ELR (cell line): ENCODE measurements at regions not wholly inside any gene's neighbourhood (a gene's known extent, or its start where the extent isn't known, plus 50 kb on each side); places are given as distances from the start of the nearest gene placed in this dataset.
A peak's percentile ranks its signal among the peaks of the same experiment; 100 is the strongest.

Experiments
- DNase-seq: peaks from one replicate; pipeline ENCODE4 v3.0.0-alpha.2; 2015; ENCODE audit warnings: low read depth

DNA sequence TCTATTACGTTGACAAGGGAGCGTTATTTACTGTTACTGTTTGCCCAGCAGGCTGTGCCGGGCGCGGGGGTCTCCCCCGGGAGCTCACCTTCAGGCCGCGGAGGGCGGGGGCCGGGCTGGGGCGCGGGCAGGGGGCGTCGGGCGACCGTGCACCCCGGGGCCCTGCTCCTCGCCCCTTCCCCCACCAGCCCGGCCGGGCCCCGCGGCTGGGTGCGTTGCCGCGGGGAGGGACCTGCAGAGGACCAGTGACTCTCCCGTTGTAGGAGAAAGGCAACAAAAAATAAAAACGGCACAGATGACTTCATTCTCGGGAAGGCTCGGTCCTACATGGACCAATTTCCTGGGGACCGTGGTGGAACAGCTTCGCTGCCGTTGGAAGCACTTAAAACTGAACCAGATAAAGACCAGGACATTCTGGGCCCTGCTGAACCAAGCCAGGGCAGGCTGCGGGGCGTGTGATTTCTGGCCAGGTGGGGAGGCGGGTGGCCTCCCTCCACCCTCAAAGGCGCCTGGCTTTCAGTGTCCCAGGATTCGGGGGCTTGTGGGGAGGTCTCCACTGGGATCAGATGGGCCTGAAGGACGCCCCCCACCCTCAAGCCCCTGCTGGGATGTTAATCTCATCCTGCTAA, 57.4 kb downstream of the IGLL1 start:
- peak; percentile 48 for DNase-seq

GRCh38 chr22:23521441-23522113, 58.5 kb downstream of the IGLL1 start:
- DNase-seq, result peak; percentile 95

GRCh38 chr22:23520863-23521440, 59.1 kb downstream of the IGLL1 start:
- DNase-seq, result peak; percentile 22

GRCh38 chr22:23519442-23520157, 60.5 kb downstream of the IGLL1 start:
- no peak for DNase-seq

DNA sequence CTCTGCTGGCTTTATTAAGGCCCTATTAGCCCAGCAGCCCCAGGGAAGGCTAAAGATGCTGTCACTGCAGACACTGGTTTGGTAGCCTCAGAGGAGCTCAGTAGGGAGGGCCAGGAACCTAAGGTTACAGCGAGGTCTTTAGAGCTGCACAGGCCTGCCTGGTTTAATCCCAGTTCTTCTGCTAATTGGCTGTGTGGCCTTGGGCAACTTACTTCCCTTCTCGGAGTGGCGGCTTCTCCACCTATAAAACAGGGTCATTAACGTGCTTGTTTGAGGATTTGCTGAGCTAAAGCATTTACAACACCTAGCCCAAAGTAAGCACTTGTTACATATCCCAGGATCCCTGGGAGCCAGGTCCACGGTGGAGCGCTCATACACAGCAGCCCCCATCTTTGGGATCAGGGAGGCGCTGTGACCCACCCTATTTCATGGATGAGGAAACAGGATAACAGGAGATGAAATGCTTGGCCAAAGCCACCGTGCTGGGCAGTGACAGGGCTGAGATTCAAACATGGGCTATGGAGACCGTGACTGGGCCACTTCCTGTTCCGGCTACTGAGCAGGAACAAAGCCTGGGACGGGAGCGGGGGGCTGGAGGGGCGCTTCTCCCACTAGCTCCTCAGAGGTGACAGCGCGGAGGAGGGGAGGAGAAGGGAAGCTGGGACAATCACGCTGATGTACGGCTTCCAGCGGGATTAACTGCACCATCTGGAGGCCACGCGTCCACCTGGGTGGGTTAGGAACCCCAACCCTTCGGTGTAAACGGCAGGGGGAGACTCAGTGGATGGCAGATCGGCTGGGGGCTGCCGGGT, 61.5 kb downstream of the IGLL1 start:
- no peak for DNase-seq

DNA sequence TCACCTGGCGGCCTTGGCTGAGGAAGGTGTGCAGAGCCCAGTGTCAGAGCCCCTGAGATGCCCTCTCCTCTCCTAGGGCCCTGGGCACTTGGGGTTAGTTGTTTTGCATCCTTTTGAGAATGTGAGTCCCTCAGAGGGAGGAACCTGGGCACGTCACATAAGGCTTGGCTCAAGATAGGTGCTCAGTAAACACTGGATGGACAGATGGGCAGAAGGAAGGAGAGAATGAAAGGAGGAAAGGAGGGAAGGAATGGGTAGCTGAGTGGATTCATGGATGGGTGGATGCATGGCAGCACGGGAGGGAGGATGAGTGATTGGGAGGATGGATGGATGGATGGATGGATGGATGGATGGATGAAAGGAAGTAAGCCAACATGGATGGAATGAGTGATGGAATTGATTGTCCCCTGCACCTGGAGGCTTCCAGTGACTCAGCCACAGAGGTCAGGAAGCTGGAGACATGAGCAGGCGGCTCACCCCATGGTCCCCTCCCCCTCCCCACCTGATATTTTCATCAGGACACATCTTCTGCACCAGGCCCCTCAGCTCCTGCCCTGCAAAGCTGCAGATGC, 62.2 kb downstream of the IGLL1 start:
- DNase-seq, result no peak

GRCh38 chr22:23516304-23516703, 63.8 kb downstream of the IGLL1 start:
- DNase-seq, result no peak

DNA sequence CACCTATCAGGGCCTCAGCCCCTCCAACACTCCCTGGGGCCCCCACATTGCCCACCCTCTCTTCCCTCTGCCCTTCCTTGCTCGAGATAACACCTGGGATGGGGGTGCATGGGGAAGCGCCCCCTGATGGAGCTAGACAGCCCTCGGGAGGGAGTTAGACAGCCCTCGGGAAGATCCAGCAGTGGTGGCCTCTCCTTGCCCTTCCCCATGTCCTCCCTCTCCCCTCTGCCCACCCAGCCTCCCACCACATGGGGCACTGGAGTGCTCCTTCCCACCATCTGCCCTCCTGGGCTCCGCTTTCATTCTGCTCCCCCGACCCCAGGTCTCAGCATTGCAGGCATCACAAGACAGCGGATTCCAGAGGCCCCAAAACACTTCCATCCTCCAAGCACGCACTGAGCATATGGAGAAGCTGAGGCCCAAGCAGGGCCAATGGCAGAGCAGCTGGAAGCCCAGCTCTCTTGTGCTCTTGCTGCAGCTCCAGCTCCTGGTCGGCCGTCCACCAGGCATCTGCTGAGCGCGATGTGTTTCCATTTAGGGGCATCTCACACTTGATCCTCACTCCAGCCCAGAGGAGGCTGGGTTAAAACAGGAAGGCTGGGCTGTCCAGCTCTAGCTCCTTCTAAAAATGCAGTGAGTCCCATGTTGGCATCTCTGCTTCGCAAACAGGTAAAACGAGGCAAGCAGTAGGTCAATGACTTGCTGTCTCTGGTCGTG, 65.6 kb downstream of the IGLL1 start:
- no peak for DNase-seq

DNA sequence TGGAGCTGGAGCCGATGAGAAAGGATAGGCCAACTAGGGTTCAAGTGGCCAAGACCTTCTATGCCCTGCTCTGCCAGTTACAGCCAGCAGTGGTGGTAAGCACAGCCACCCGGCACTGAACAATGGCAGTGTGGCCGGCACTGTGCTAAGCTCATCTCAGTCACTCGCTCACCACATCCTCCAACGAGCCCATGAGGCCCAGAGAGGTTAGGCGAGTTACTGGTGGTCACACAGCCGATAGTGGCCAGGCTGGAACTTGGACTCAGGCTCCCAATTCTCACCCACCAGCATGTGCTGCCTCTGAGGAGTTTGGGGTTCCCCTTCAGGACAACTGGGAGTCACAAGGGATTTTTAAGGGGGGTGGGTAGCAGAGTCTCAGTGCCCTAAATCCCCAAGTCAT, 66.4 kb downstream of the IGLL1 start:
- DNase-seq, result no peak

DNA sequence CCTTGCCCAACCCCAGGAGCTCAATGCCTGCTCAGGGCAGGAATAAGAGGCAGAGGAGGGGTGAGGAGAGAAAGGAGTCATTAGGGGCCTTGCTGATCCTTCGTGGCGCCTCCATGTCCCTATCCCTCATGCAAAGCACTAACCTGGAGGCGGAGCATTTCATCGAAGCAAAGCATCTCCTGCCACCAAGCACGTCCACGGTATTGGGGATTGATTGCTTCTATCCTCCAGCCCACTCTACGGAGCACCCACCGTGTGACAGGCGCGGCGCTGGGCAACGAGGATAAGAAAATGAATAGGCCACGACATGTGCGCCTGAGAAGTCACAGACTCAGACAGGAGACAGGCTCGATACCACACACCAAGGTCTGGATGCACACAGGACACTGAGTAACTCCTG, 67.0 kb downstream of the IGLL1 start:
- DNase-seq, result no peak

- no peak for DNase-seq
Observed at GRCh38 chr22:23512721-23513120, 67.4 kb downstream of the IGLL1 start.

- DNase-seq, result no peak
Observed at GRCh38 chr22:23512348-23512705, 67.8 kb downstream of the IGLL1 start.

DNA sequence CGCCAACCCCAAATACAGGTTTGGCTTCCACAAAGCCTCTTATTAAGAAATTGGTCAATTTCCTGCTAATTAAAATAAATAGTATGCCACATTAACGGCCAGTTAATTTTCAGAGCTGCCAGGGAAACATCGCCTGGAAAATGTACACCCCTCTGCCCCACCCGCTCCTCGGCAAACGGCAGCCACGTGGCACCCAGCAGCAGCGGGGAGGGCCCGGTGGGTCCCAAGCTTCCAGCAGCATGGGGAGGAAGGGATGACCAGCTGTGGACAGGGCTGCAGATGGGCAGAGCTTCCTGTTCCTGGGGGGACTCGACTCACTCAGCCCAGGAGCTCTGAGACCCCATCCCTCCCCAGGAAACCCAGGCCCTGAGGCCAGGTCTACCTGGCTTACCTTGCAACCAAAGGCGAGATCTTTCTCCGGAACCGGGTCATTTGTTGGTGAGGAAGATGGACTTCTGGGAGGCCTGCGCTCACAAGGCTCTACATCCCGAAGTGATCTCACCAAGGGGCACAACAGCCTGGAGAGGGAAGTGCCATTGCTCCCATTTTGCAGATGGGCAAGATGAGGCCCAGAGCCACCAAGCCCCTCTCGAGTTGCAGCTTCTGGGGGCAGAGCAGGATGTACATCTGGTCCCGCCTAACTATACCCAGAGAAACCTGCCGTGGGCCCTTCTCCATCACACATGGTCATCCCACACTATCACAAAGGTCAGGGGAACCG, 68.3 kb downstream of the IGLL1 start:
- no peak for DNase-seq

- DNase-seq, result peak; percentile 20
Observed at GRCh38 chr22:23509571-23510302, 70.4 kb downstream of the IGLL1 start.

DNA sequence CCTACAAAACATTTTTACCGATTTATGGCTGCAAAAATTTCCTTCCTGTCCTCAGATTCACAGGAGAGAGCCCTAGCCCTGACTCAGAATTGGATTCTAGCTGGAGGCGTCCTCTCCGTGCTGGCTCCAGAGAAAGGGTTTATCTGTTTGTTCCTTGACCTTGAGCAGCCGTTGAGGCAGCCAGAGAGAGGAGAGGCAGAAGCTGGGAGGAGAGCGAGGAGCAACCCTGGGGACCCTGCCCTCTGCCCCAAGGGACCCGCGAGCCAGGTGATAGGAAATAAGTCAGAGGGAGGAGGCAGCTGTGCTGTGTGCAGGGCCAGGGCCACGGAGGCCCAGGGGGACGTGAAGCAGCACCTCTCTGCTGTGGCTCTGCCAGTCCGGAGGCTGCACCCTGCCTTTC, 75.6 kb downstream of the IGLL1 start:
- DNase-seq, result no peak

DNA sequence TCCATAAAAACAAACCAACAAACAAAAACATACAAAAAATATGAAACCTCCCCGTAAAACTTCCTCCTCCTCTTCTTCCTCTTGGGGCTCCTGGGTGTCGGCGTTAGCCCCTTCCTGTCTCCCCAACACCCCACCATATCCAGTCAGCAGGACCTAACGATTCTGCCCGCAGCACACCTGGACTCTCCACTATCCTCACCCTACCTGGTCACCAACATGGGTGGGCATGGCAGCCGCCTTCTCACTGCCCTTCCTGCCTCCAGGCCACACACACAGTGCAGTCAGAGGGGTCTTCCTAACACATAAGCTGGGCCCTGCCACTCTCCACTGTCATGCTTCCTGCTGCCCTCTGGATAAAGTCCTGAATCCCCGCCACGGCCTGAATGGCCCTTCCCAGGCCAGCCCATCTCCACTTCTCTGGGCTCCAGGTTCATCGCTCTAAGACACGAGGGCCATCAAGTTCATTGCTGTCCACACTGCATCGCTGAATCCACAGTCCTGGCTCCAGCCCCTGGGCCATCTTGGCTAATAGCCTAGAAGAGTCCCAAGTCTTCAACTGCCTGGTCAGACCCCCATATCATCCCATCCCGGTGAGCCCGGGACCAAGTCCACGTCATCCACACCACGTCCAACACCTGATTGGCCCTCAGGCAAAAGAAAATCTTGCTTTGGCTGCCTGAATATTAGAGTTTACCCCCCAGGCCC, 76.2 kb downstream of the IGLL1 start:
- no peak for DNase-seq

DNA sequence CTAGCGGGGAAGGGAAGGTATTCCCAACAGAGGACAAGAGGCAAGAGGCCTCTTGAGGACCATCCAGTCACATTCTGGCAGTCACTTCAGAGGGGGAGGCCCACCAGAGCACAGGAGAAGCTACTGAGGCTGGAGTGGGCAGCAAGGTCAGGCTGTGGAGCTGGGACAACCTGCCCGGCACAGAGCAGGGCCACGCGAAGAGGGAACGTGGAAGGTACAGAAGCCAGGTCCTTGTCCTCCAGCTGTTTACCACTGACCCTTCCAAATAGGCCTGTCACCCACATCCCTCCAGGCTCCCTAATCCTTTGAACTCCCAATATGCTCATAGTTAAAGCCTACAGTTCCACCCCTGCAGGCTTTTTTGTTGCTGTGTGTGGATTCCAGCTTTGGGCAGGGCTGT, 76.9 kb downstream of the IGLL1 start:
- DNase-seq, result no peak

GRCh38 chr22:23501708-23502107, 78.4 kb downstream of the IGLL1 start:
- DNase-seq, result no peak

GRCh38 chr22:23501261-23501619, 78.8 kb downstream of the IGLL1 start:
- DNase-seq, result no peak
